ENCODE measurements at regions not wholly inside any gene's neighbourhood (a gene's known extent, or its start where the extent isn't known, plus 50 kb on each side); places are given as distances from the start of the nearest gene placed in this dataset.

- H3K4me3 Mint-ChIP-seq = no peak overlapping the region
- no peaks in the 10 kb centered on the region for H3K9me3 Mint-ChIP-seq
- no peaks in the 10 kb centered on the region for H3K4me1 Mint-ChIP-seq
- no peak overlapping the region for H3K27ac Mint-ChIP-seq
- TF ChIP-seq, protein P1, sequence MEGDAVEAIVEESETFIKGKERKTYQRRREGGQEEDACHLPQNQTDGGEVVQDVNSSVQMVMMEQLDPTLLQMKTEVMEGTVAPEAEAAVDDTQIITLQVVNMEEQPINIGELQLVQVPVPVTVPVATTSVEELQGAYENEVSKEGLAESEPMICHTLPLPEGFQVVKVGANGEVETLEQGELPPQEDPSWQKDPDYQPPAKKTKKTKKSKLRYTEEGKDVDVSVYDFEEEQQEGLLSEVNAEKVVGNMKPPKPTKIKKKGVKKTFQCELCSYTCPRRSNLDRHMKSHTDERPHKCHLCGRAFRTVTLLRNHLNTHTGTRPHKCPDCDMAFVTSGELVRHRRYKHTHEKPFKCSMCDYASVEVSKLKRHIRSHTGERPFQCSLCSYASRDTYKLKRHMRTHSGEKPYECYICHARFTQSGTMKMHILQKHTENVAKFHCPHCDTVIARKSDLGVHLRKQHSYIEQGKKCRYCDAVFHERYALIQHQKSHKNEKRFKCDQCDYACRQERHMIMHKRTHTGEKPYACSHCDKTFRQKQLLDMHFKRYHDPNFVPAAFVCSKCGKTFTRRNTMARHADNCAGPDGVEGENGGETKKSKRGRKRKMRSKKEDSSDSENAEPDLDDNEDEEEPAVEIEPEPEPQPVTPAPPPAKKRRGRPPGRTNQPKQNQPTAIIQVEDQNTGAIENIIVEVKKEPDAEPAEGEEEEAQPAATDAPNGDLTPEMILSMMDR (IDR thresholded peaks at IDR 0.05; ENCODE audit: unreplicated experiment in 3 of 3) = no peak
- H3K27me3 Mint-ChIP-seq (ENCODE audit: low read depth) = no peaks in the 10 kb centered on the region
- no peaks in the 10 kb centered on the region for H3K36me3 Mint-ChIP-seq (ENCODE audit: low read depth)
These were observed 692.7 kb downstream of the DNAH5 start for GRCh38 chr5:13251623-13252376.

GRCh38 chr5:13250464-13251291 is 693.8 kb downstream of the DNAH5 start:
- H3K27ac Mint-ChIP-seq = no peak overlapping the region

DNA sequence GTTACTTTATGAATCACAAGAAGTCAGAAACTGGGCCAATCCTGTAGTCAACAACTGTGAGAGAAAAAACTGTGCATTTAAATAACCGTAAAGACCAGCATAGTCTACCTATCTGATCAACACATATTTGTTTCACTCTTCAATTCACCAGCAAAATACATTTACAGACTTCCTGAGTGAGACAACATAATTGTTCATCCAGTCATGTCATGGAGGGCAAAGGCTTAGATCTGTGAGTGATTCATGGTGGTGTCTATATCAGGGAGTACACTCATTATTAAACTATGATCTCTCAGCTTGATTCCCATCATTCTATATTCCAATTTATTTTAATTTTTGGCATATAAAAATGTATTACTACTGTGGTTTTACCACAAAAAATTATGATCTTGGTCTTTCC is 694.6 kb downstream of the DNAH5 start:
- no peaks in the 10 kb centered on the region for H3K4me1 Mint-ChIP-seq
- TF ChIP-seq, protein P1 (IDR thresholded peaks at IDR 0.05; ENCODE audit: unreplicated experiment in 3 of 3) = no peak
- peaks cover 3% of the 10 kb centered on the region for H3K27me3 Mint-ChIP-seq (ENCODE audit: low read depth)
- no peak overlapping the region for H3K4me3 Mint-ChIP-seq
- H3K27ac Mint-ChIP-seq = no peak overlapping the region
- no peaks in the 10 kb centered on the region for H3K36me3 Mint-ChIP-seq (ENCODE audit: low read depth)
- H3K9me3 Mint-ChIP-seq = no peaks in the 10 kb centered on the region

More at GRCh38 chr5:13250464-13251291, 693.8 kb downstream of the DNAH5 start:
- Mint-ChIP-seq H3K36me3 (ENCODE audit: low read depth) (no peaks in the 10 kb centered on the region), H3K9me3 (no peaks in the 10 kb centered on the region), H3K4me1 (no peaks in the 10 kb centered on the region), H3K4me3 (no peak overlapping the region), H3K27me3 (ENCODE audit: low read depth) (no peaks in the 10 kb centered on the region)
- TF ChIP-seq, protein P1 (IDR thresholded peaks at IDR 0.05; ENCODE audit: unreplicated experiment in 3 of 3) = peak; percentile 25 to 52 (median 39)

GRCh38 chr5:13248253-13248652 is 696.2 kb downstream of the DNAH5 start:
- Mint-ChIP-seq H3K27me3 (ENCODE audit: low read depth) (peaks cover 3% of the 10 kb centered on the region), H3K36me3 (ENCODE audit: low read depth) (no peaks in the 10 kb centered on the region), H3K4me3 (no peak overlapping the region), H3K27ac (no peak overlapping the region), H3K4me1 (no peaks in the 10 kb centered on the region), H3K9me3 (no peaks in the 10 kb centered on the region)
- TF ChIP-seq, protein P1 (IDR thresholded peaks at IDR 0.05; ENCODE audit: unreplicated experiment in 3 of 3) = no peak

DNA sequence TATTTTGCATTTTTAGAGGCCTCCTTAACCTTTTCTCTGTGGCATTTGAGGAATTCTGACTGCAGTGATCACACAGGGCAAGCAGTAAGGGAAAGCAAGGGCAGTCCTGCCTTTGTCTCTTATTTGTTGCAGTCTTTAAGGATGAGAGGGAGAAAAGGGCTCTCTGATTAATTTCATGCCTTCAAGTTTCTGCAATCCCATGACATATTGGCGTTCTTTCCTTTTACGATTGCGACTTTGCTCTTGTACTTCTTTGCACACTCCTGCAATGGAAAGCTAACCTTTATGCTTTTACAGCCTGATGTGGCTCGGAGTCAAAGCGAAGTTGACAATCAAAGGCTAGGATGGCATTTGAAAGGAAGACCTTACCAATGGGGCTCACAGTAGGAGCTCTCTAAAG is 698.4 kb downstream of the DNAH5 start:
- Mint-ChIP-seq H3K27ac (no peak overlapping the region), H3K4me3 (no peak overlapping the region), H3K4me1 (no peaks in the 10 kb centered on the region), H3K36me3 (ENCODE audit: low read depth) (no peaks in the 10 kb centered on the region), H3K27me3 (ENCODE audit: low read depth) (peaks cover 3% of the 10 kb centered on the region), H3K9me3 (no peaks in the 10 kb centered on the region)
- TF ChIP-seq, protein P1 (IDR thresholded peaks at IDR 0.05; ENCODE audit: unreplicated experiment in 3 of 3) = no peak

All from nephron (organoid).